ENCODE measurements at regions not wholly inside any gene's neighbourhood (a gene's known extent, or its start where the extent isn't known, plus 50 kb on each side); places are given as distances from the start of the nearest gene placed in this dataset.

DNA sequence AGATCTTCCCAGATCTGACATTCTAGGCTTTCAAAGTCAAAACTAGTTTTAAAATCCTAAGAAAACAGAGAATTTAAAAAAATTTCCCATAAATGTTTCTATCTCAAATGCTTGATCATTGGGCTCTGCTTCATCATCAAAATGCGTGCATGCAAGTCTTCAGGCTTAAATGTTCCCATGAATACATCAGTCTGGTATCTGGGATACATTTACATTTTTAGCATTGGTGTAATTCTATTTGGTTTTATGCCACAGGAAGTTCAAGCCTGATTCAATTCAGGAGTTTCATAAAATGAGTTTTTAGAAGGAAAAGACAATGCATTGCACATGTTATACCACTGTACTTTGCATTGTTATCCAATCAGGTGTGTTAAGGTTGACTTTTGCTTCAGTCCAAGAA lies 336.4 kb downstream of the PCNX1 start:
- H3K9me3 ChIP-seq (replicated peaks; ENCODE audit: control insufficient read depth, insufficient read depth, low read length) = no peaks in the 10 kb centered on the region
- H3K4me1 ChIP-seq (ENCODE audit: control insufficient read depth, extremely low read depth, insufficient read depth, low read length) = peaks cover 12% of the 10 kb centered on the region
- no peaks in the 10 kb centered on the region for H4K20me1 ChIP-seq (replicated peaks; ENCODE audit: control insufficient read depth, extremely low read depth, insufficient read depth, low read length)
- intact Hi-C loops (cut with micrococcal nuclease) = no loop called here
- dilution Hi-C loops (cut with MboI; ENCODE audit: extremely low pct_ligation_motif_present, low sequenced_read_pairs) = no loop called here
- no peak overlapping the region for H3K4me2 ChIP-seq (ENCODE audit: insufficient read depth, low read length)
- no peak overlapping the region for H3K4me3 ChIP-seq (replicated peaks in 1 of 3; ENCODE audit: insufficient read depth in 1 of 3, low read depth in 1 of 3, low read length in 3 of 3)
- CTCF ChIA-PET = interaction anchor here (1.1 kb wide), 1 partner anchor 509 kb away, joined by 3 read pairs; no protein-coding TSS in a partner anchor
- H2AFZ ChIP-seq (ENCODE audit: low read depth, low read length) = no peak overlapping the region
- H3K79me2 ChIP-seq (ENCODE audit: control insufficient read depth, insufficient read depth, low read length) = no peaks in the 10 kb centered on the region
- H3K27me3 ChIP-seq (ENCODE audit: control insufficient read depth in 2 of 2, insufficient read depth in 2 of 2, low read length in 2 of 2) = no peaks in the 10 kb centered on the region
- no peaks in the 10 kb centered on the region for H3K9me1 ChIP-seq (replicated peaks; ENCODE audit: control insufficient read depth, extremely low read depth, insufficient read depth, low read length)
- DNase-seq (ENCODE audit: low read depth, low spot score) (no peak), FAIRE-seq (no peak)
- POLR2A ChIA-PET = no interaction called here
- no TSS peak for BruUV-seq (replicated peaks)
- H3K36me3 ChIP-seq (ENCODE audit: control insufficient read depth in 2 of 2, extremely low read depth in 1 of 2, insufficient read depth in 2 of 2, low read length in 2 of 2) = no peaks in the 10 kb centered on the region
- no peak overlapping the region for H3K9ac ChIP-seq (replicated peaks; ENCODE audit: extremely low read depth, insufficient read depth, low read length)
- H3K27ac ChIP-seq (ENCODE audit: insufficient read depth, low read depth, low read length) = no peak overlapping the region
- TF ChIP-seq, protein P1, sequence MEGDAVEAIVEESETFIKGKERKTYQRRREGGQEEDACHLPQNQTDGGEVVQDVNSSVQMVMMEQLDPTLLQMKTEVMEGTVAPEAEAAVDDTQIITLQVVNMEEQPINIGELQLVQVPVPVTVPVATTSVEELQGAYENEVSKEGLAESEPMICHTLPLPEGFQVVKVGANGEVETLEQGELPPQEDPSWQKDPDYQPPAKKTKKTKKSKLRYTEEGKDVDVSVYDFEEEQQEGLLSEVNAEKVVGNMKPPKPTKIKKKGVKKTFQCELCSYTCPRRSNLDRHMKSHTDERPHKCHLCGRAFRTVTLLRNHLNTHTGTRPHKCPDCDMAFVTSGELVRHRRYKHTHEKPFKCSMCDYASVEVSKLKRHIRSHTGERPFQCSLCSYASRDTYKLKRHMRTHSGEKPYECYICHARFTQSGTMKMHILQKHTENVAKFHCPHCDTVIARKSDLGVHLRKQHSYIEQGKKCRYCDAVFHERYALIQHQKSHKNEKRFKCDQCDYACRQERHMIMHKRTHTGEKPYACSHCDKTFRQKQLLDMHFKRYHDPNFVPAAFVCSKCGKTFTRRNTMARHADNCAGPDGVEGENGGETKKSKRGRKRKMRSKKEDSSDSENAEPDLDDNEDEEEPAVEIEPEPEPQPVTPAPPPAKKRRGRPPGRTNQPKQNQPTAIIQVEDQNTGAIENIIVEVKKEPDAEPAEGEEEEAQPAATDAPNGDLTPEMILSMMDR (IDR thresholded peaks at IDR 0.05; ENCODE audit: extremely low read depth in 1 of 2, insufficient read depth in 1 of 2, low read depth in 1 of 2, low read length in 2 of 2) = no peak
- no peak for TF ChIP-seq FOS (IDR thresholded peaks at IDR 0.05; ENCODE audit: borderline replicate concordance, insufficient read depth, low read length)
- no peak for TF ChIP-seq JUN (IDR thresholded peaks at IDR 0.05; ENCODE audit: borderline replicate concordance, insufficient read depth, insufficient read length, low read depth)
- no peak for TF ChIP-seq POLR2A (IDR thresholded peaks at IDR 0.05; ENCODE audit: low read depth, low read length)
- TF ChIP-seq GATA2 (IDR thresholded peaks at IDR 0.05; ENCODE audit: insufficient read depth, insufficient read length, low read depth, low read length) = no peak
- no peak for TF ChIP-seq MYC (IDR thresholded peaks at IDR 0.05; ENCODE audit: low read depth, low read length)
- TF ChIP-seq EZH2 (IDR thresholded peaks at IDR 0.05; ENCODE audit: borderline replicate concordance, low read depth, low read length, severe bottlenecking) = no peak
- TF ChIP-seq POLR2AphosphoS5 (IDR thresholded peaks at IDR 0.05; ENCODE audit: insufficient read depth, low read depth, low read length) = no peak
- TF ChIP-seq, protein P2, sequence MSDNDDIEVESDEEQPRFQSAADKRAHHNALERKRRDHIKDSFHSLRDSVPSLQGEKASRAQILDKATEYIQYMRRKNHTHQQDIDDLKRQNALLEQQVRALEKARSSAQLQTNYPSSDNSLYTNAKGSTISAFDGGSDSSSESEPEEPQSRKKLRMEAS (IDR thresholded peaks at IDR 0.05; ENCODE audit: insufficient read depth, insufficient read length) = no peak
